ENCODE measurements at regions not wholly inside any gene's neighbourhood (a gene's known extent, or its start where the extent isn't known, plus 50 kb on each side); places are given as distances from the start of the nearest gene placed in this dataset.

- H3K27me3 ChIP-seq (ENCODE audit: control insufficient read depth in 5 of 5, insufficient read depth in 4 of 5, low read length in 5 of 5): no peaks in the 10 kb centered on the region
- peaks cover 0 to 5% (median 0%) of the 10 kb centered on the region in 5 donors for H3K9me3 ChIP-seq (ENCODE audit: control insufficient read depth in 5 of 5, low read length in 5 of 5)
- no peak overlapping the region for H3K4me3 ChIP-seq (ENCODE audit: low read depth in 1 of 5, low read length in 5 of 5)
- no peaks in the 10 kb centered on the region for H3K4me1 ChIP-seq (ENCODE audit: control insufficient read depth in 5 of 5, insufficient read depth in 5 of 5, low read length in 5 of 5)
- H3K36me3 ChIP-seq (ENCODE audit: control insufficient read depth in 5 of 5, insufficient read depth in 5 of 5, low read length in 5 of 5): no peaks in the 10 kb centered on the region
- H3K9ac ChIP-seq (ENCODE audit: low read length in 5 of 5): no peak overlapping the region
- H3K27ac ChIP-seq (ENCODE audit: low read depth, low read length): no peak overlapping the region
Observed at GRCh38 chr14:41419709-41420108, 187.0 kb upstream of the LRFN5 start.

DNA sequence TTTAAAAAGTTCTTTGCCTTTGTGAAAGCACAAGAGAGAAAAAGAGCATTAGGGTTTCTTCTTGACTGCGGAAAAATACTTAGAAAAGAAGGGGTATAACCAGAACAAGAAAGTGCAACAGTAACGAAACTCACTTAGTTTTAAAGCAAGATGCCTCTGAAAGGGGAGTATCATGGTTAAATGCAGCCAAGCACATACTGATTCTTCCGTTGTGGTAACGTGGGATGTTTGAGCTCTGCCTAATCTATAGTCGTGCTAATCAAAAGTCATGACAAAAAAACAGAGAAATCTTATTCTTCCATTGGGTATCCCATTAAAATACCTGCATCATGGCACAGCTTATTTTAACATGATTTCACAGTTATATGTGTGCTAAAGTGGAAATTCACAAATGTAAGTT lies 187.8 kb upstream of the LRFN5 start:
- H3K27me3 ChIP-seq (ENCODE audit: control insufficient read depth in 5 of 5, insufficient read depth in 4 of 5, low read length in 5 of 5): no peaks in the 10 kb centered on the region
- H3K4me3 ChIP-seq (ENCODE audit: low read depth in 1 of 5, low read length in 5 of 5): no peak overlapping the region
- H3K9ac ChIP-seq (ENCODE audit: low read length in 5 of 5): no peak overlapping the region
- H3K4me1 ChIP-seq (ENCODE audit: control insufficient read depth in 5 of 5, insufficient read depth in 5 of 5, low read length in 5 of 5): no peaks in the 10 kb centered on the region
- H3K27ac ChIP-seq (ENCODE audit: low read depth, low read length): no peak overlapping the region
- H3K9me3 ChIP-seq (ENCODE audit: control insufficient read depth in 5 of 5, low read length in 5 of 5): peaks cover 0 to 5% (median 0%) of the 10 kb centered on the region in 5 donors
- H3K36me3 ChIP-seq (ENCODE audit: control insufficient read depth in 5 of 5, insufficient read depth in 5 of 5, low read length in 5 of 5): no peaks in the 10 kb centered on the region

DNA sequence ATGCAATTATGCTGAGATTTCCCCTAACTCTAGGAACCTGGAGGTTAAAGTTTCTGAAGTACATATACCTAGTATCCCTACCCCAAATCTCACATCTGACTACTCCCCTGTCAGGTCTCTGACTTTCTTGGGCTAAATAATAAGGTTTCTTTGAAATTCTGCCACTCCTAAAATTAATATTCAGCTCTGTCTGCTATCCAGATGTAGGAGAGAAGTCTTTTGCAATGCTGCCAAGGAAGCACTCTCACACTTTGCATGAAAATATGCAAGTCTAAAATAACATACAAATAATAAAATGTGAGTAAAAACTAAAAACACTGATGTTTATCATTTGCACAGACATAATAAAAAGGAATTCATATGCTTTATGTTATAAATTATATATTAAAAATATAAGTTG lies 196.9 kb upstream of the LRFN5 start:
- H3K36me3 ChIP-seq (ENCODE audit: control insufficient read depth in 5 of 5, insufficient read depth in 5 of 5, low read length in 5 of 5): no peaks in the 10 kb centered on the region
- no peaks in the 10 kb centered on the region for H3K4me1 ChIP-seq (ENCODE audit: control insufficient read depth in 5 of 5, insufficient read depth in 5 of 5, low read length in 5 of 5)
- no peaks in the 10 kb centered on the region for H3K27me3 ChIP-seq (ENCODE audit: control insufficient read depth in 5 of 5, insufficient read depth in 4 of 5, low read length in 5 of 5)
- no peak overlapping the region for H3K9ac ChIP-seq (ENCODE audit: low read length in 5 of 5)
- H3K27ac ChIP-seq (ENCODE audit: low read depth, low read length): no peak overlapping the region
- no peak overlapping the region for H3K4me3 ChIP-seq (ENCODE audit: low read depth in 1 of 5, low read length in 5 of 5)
- H3K9me3 ChIP-seq (ENCODE audit: control insufficient read depth in 5 of 5, low read length in 5 of 5): no peaks in the 10 kb centered on the region

DNA sequence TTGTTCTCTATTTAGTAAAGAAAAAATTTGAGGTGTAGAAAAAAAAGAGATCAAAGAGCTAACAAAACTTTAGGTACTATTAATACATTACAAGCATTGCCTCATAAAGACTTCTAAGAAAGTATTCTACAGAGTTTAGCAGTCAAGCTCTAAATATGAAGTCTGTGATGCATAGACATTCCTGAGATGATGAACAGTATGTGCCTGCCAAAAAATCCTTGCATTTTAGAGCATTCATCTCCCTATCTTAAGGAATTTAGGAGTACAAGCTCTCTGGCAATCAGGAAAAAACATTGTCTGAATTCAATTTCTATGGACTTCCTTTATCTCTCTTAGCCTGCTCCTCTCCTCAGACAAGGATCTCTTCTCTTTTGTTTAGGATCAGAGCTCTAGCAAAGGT lies 202.6 kb upstream of the LRFN5 start:
- Histone ChIP-seq H3K27ac (ENCODE audit: low read depth, low read length) (no peak overlapping the region), H3K9me3 (ENCODE audit: control insufficient read depth in 5 of 5, low read length in 5 of 5) (no peaks in the 10 kb centered on the region), H3K36me3 (ENCODE audit: control insufficient read depth in 5 of 5, insufficient read depth in 5 of 5, low read length in 5 of 5) (no peaks in the 10 kb centered on the region), H3K4me3 (ENCODE audit: low read depth in 1 of 5, low read length in 5 of 5) (no peak overlapping the region), H3K27me3 (ENCODE audit: control insufficient read depth in 5 of 5, insufficient read depth in 4 of 5, low read length in 5 of 5) (no peaks in the 10 kb centered on the region), H3K4me1 (ENCODE audit: control insufficient read depth in 5 of 5, insufficient read depth in 5 of 5, low read length in 5 of 5) (no peaks in the 10 kb centered on the region), H3K9ac (ENCODE audit: low read length in 5 of 5) (no peak overlapping the region)

DNA sequence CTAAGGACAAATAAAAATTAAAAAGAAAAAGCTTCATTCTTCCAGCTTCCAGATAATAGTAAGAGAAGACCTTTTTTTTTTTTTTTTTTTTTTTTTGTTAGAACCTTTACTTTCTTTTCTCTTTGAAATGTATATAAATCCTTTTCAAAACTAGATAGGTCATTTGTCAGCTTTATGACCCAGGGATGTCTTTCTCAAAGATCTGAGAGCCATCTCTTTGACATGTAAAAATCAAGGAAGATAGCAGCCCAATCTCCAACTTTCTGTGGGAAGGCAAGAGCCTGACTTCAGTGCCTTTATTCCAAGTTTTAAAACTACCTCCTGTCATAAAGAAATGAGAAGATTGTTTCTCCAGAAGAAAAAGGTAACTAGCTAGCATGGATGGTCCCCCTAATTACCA lies 203.3 kb upstream of the LRFN5 start:
- no peaks in the 10 kb centered on the region for H3K9me3 ChIP-seq (ENCODE audit: control insufficient read depth in 5 of 5, low read length in 5 of 5)
- H3K4me1 ChIP-seq (ENCODE audit: control insufficient read depth in 5 of 5, insufficient read depth in 5 of 5, low read length in 5 of 5): no peaks in the 10 kb centered on the region

GRCh38 chr14:41397926-41398325 lies 208.8 kb upstream of the LRFN5 start:
- no peak overlapping the region for H3K27ac ChIP-seq (ENCODE audit: low read depth, low read length)
- H3K9me3 ChIP-seq (ENCODE audit: control insufficient read depth in 5 of 5, low read length in 5 of 5): no peaks in the 10 kb centered on the region
- no peaks in the 10 kb centered on the region for H3K27me3 ChIP-seq (ENCODE audit: control insufficient read depth in 5 of 5, insufficient read depth in 4 of 5, low read length in 5 of 5)
- no peaks in the 10 kb centered on the region for H3K4me1 ChIP-seq (ENCODE audit: control insufficient read depth in 5 of 5, insufficient read depth in 5 of 5, low read length in 5 of 5)
- H3K9ac ChIP-seq (ENCODE audit: low read length in 5 of 5): no peak overlapping the region
- no peak overlapping the region for H3K4me3 ChIP-seq (ENCODE audit: low read depth in 1 of 5, low read length in 5 of 5)
- no peaks in the 10 kb centered on the region for H3K36me3 ChIP-seq (ENCODE audit: control insufficient read depth in 5 of 5, insufficient read depth in 5 of 5, low read length in 5 of 5)

More for the DNA sequence above, 203.3 kb upstream of the LRFN5 start:
- no peaks in the 10 kb centered on the region for H3K36me3 ChIP-seq (ENCODE audit: control insufficient read depth in 5 of 5, insufficient read depth in 5 of 5, low read length in 5 of 5)
- no peak overlapping the region for H3K4me3 ChIP-seq (ENCODE audit: low read depth in 1 of 5, low read length in 5 of 5)
- H3K27ac ChIP-seq (ENCODE audit: low read depth, low read length): no peak overlapping the region
- H3K9ac ChIP-seq (ENCODE audit: low read length in 5 of 5): no peak overlapping the region
- H3K27me3 ChIP-seq (ENCODE audit: control insufficient read depth in 5 of 5, insufficient read depth in 4 of 5, low read length in 5 of 5): no peaks in the 10 kb centered on the region

DNA sequence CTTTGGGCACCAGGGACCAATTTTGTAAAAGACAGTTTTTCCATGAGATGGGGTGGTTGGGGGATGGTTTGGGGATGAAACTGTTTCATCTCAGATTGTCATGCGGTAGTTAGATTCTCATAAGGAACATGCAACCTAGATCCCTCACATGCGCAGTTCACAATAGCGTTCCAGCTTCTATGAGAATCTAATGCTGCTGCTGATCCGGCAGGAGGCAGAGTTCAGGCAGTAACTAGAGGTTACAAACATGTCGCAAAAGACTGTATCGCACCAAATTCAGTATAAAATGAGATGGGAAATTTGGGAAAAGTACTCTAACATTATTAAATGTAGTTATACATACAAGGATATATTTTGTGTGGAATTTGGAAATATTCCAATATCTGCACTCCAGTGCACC lies 213.2 kb upstream of the LRFN5 start:
- Histone ChIP-seq H3K27me3 (ENCODE audit: control insufficient read depth in 5 of 5, insufficient read depth in 4 of 5, low read length in 5 of 5) (no peaks in the 10 kb centered on the region), H3K4me3 (ENCODE audit: low read depth in 1 of 5, low read length in 5 of 5) (no peak overlapping the region), H3K9ac (ENCODE audit: low read length in 5 of 5) (no peak overlapping the region), H3K9me3 (ENCODE audit: control insufficient read depth in 5 of 5, low read length in 5 of 5) (no peaks in the 10 kb centered on the region), H3K27ac (ENCODE audit: low read depth, low read length) (no peak overlapping the region), H3K36me3 (ENCODE audit: control insufficient read depth in 5 of 5, insufficient read depth in 5 of 5, low read length in 5 of 5) (no peaks in the 10 kb centered on the region), H3K4me1 (ENCODE audit: control insufficient read depth in 5 of 5, insufficient read depth in 5 of 5, low read length in 5 of 5) (no peaks in the 10 kb centered on the region)

- Histone ChIP-seq H3K27ac (ENCODE audit: low read depth, low read length) (no peak overlapping the region), H3K36me3 (ENCODE audit: control insufficient read depth in 5 of 5, insufficient read depth in 5 of 5, low read length in 5 of 5) (no peaks in the 10 kb centered on the region), H3K27me3 (ENCODE audit: control insufficient read depth in 5 of 5, insufficient read depth in 4 of 5, low read length in 5 of 5) (no peaks in the 10 kb centered on the region), H3K9me3 (ENCODE audit: control insufficient read depth in 5 of 5, low read length in 5 of 5) (no peaks in the 10 kb centered on the region), H3K4me1 (ENCODE audit: control insufficient read depth in 5 of 5, insufficient read depth in 5 of 5, low read length in 5 of 5) (no peaks in the 10 kb centered on the region), H3K4me3 (ENCODE audit: low read depth in 1 of 5, low read length in 5 of 5) (no peak overlapping the region), H3K9ac (ENCODE audit: low read length in 5 of 5) (no peak overlapping the region)
Observed at GRCh38 chr14:41392226-41392625, 214.4 kb upstream of the LRFN5 start.

- Histone ChIP-seq H3K9me3 (ENCODE audit: control insufficient read depth in 5 of 5, low read length in 5 of 5) (no peaks in the 10 kb centered on the region), H3K9ac (ENCODE audit: low read length in 5 of 5) (no peak overlapping the region), H3K27ac (ENCODE audit: low read depth, low read length) (no peak overlapping the region), H3K27me3 (ENCODE audit: control insufficient read depth in 5 of 5, insufficient read depth in 4 of 5, low read length in 5 of 5) (no peaks in the 10 kb centered on the region), H3K4me3 (ENCODE audit: low read depth in 1 of 5, low read length in 5 of 5) (no peak overlapping the region), H3K4me1 (ENCODE audit: control insufficient read depth in 5 of 5, insufficient read depth in 5 of 5, low read length in 5 of 5) (no peaks in the 10 kb centered on the region), H3K36me3 (ENCODE audit: control insufficient read depth in 5 of 5, insufficient read depth in 5 of 5, low read length in 5 of 5) (no peaks in the 10 kb centered on the region)
Observed at GRCh38 chr14:41389355-41389754, 217.3 kb upstream of the LRFN5 start.

- Histone ChIP-seq H3K4me1 (ENCODE audit: control insufficient read depth in 5 of 5, insufficient read depth in 5 of 5, low read length in 5 of 5) (no peaks in the 10 kb centered on the region), H3K36me3 (ENCODE audit: control insufficient read depth in 5 of 5, insufficient read depth in 5 of 5, low read length in 5 of 5) (no peaks in the 10 kb centered on the region), H3K4me3 (ENCODE audit: low read depth in 1 of 5, low read length in 5 of 5) (no peak overlapping the region), H3K9me3 (ENCODE audit: control insufficient read depth in 5 of 5, low read length in 5 of 5) (no peaks in the 10 kb centered on the region), H3K9ac (ENCODE audit: low read length in 5 of 5) (no peak overlapping the region), H3K27me3 (ENCODE audit: control insufficient read depth in 5 of 5, insufficient read depth in 4 of 5, low read length in 5 of 5) (no peaks in the 10 kb centered on the region), H3K27ac (ENCODE audit: low read depth, low read length) (no peak overlapping the region)
Observed at GRCh38 chr14:41385797-41386196, 220.9 kb upstream of the LRFN5 start.

GRCh38 chr14:41380017-41380416 lies 226.7 kb upstream of the LRFN5 start:
- Histone ChIP-seq H3K9me3 (ENCODE audit: control insufficient read depth in 5 of 5, low read length in 5 of 5) (no peaks in the 10 kb centered on the region), H3K9ac (ENCODE audit: low read length in 5 of 5) (no peak overlapping the region), H3K36me3 (ENCODE audit: control insufficient read depth in 5 of 5, insufficient read depth in 5 of 5, low read length in 5 of 5) (no peaks in the 10 kb centered on the region), H3K27me3 (ENCODE audit: control insufficient read depth in 5 of 5, insufficient read depth in 4 of 5, low read length in 5 of 5) (no peaks in the 10 kb centered on the region), H3K4me3 (ENCODE audit: low read depth in 1 of 5, low read length in 5 of 5) (no peak overlapping the region), H3K27ac (ENCODE audit: low read depth, low read length) (no peak overlapping the region), H3K4me1 (ENCODE audit: control insufficient read depth in 5 of 5, insufficient read depth in 5 of 5, low read length in 5 of 5) (no peaks in the 10 kb centered on the region)
